Fibroblast of lung (primary cell): ENCODE measurements at regions not wholly inside any gene's neighbourhood (a gene's known extent, or its start where the extent isn't known, plus 50 kb on each side); places are given as distances from the start of the nearest gene placed in this dataset.

ENCODE experiments used
- EZH2 ChIP-seq: IDR thresholded peaks from 2 replicates; pipeline ENCODE4 v1.5.1; 2012; ENCODE audit warnings: low read length, control low read depth, mild to moderate bottlenecking; ENCODE audit errors: missing control alignments
- TF ChIP-seq, protein P1 (sequence below), 2 donors: IDR thresholded peaks in 1 of 2; conservative IDR thresholded peaks in 1 of 2; 1 replicate in 1 of 2; 2 replicates in 1 of 2; pipeline ENCODE4 v1.5.1; 2011 to 2012; ENCODE audit warnings: low read length in 2 of 2, control low read depth in 1 of 2, inconsistent platforms in 1 of 2, low read depth in 1 of 2, mild to moderate bottlenecking in 1 of 2

DNA sequence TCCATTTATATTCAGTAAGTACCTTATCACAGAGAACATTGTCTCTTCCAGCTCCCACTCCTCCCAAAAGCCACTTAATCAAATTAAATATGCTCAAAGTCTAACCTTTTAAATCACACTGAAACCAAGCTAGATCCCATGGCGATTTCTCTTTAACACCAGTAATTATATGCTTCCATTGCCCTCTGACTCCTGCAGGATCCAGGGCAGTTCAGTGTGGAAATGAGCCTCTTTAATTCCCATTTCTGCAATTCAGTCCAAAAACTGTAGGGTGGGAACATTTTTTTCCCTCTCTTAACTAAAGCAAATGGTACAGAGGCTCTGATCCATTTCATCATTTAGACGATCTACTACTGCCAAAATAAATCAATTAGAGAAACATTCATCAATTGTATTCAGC, 872.3 kb upstream of the PHF14 start:
- TF ChIP-seq, protein P1, sequence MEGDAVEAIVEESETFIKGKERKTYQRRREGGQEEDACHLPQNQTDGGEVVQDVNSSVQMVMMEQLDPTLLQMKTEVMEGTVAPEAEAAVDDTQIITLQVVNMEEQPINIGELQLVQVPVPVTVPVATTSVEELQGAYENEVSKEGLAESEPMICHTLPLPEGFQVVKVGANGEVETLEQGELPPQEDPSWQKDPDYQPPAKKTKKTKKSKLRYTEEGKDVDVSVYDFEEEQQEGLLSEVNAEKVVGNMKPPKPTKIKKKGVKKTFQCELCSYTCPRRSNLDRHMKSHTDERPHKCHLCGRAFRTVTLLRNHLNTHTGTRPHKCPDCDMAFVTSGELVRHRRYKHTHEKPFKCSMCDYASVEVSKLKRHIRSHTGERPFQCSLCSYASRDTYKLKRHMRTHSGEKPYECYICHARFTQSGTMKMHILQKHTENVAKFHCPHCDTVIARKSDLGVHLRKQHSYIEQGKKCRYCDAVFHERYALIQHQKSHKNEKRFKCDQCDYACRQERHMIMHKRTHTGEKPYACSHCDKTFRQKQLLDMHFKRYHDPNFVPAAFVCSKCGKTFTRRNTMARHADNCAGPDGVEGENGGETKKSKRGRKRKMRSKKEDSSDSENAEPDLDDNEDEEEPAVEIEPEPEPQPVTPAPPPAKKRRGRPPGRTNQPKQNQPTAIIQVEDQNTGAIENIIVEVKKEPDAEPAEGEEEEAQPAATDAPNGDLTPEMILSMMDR (conservative IDR thresholded peaks at IDR 0.05 in 1 of 2, IDR thresholded peaks at IDR 0.05 in 1 of 2; ENCODE audit: low read depth in 1 of 2, low read length in 2 of 2): no peak
- no peak for TF ChIP-seq EZH2
